Stimulated activated CD4-positive, alpha-beta T cell treated with anti-CD3 and anti-CD28 coated beads, Interleukin-2, amount 100 ng/mL, for 24 hours (primary cell): ENCODE measurements at regions not wholly inside any gene's neighbourhood (a gene's known extent, or its start where the extent isn't known, plus 50 kb on each side); places are given as distances from the start of the nearest gene placed in this dataset.
A peak's percentile ranks its signal among the peaks of the same experiment; 100 is the strongest.
"Not testable (repeated sequence)": the region's sequence is repeated elsewhere in the genome, so short reads cannot be mapped to it uniquely, and the experiment has no call there.

Experiments
- DNase-seq, 2 donors: peaks; one replicate each; pipeline ENCODE4 v3.0.0-alpha.2; 2020

DNA sequence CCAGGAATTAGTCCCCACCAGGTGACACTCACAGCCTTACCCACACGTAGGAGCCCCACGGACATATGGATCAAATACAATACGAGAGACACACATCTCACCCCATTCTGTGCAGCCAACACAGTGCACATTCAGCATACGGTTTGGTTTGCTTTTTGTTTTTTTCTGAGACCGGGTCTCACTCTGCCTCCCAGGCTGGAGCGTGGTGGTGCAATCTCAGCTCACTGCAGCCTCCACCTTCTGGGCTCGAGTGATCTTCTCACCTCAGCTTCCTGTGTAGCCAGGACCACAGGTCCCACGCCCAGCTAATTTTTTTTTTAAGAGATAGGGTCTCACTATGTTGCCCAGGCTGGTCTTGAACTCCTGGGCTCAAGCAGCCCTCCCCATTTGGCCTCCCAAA lies 102.8 kb downstream of the POTEB start:
- DNase-seq = not testable (repeated sequence)

DNA sequence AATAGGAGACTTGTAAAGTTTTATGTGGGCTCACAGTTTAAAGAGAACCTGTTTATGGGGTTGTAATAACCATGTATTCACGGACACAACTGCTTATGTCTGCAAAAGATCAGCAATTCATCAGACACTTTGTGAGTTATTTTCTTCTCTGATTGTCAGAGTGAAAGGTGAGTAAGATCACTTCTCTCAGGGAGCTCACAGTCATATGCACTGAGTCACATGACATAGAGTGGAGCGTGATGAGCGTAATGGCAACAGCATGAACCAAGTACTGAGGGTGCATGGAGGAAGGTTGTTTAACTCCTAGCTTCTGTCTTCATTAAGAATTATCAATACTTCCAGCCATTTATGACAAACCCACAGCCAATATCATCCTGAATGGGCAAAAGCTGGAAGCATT lies 111.0 kb downstream of the POTEB start:
- not testable (repeated sequence) for DNase-seq

DNA sequence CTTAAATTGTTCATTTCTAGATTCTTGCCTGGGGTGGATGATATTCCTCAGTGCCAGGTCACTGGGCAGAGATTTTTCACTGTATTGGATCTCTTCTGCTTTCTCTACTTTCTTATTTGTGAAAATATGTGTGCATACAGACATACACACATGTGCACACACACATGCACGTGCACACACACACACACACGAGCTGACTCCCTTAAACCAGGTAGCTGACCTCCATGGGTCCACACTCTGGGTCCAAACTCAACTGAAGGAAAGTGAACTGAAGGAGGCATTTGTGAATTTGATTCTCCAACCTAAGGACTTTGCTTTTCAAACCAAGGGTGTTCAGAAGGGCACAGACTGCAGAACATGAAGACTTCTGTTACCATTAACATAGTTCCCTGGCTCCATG lies 113.8 kb downstream of the POTEB start:
- DNase-seq = not testable (repeated sequence)

DNA sequence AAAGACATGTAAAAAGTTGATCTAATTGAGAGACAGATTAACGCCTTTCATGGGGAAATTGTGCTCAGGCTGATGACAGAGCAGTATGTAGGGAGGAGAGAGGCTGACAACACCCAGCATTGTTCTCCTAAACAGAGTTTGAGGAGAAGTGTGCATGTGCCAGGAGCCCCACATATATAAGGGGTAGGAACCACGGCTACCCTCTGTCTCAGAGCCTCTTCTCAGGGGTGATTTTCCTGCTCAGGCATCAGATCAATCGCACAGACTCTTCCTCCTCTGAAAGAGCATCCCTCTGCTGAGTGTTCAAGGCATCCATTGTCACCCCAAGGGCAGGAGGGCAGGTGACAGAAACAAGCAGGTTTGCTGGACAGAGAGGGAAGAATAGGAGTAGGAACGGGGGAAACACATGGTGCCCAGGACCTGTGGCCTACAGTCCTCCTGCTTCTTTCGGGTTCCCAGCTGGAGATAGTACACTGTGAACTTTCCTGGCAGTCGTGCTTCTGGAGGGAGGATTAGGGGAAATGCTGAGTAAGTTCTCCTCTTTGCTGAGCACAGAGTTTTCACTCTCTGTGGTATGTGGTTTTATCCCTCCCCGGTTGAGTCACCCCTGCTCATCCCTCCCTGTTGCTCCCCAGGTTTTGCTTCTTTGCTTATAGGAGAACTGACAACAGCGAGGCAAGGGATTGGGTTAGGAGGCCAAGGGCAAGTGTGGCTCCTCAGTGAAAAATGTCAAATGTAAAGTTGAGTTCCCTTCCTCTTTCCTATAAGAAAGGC lies 117.1 kb downstream of the POTEB start:
- not testable (repeated sequence) for DNase-seq

DNA sequence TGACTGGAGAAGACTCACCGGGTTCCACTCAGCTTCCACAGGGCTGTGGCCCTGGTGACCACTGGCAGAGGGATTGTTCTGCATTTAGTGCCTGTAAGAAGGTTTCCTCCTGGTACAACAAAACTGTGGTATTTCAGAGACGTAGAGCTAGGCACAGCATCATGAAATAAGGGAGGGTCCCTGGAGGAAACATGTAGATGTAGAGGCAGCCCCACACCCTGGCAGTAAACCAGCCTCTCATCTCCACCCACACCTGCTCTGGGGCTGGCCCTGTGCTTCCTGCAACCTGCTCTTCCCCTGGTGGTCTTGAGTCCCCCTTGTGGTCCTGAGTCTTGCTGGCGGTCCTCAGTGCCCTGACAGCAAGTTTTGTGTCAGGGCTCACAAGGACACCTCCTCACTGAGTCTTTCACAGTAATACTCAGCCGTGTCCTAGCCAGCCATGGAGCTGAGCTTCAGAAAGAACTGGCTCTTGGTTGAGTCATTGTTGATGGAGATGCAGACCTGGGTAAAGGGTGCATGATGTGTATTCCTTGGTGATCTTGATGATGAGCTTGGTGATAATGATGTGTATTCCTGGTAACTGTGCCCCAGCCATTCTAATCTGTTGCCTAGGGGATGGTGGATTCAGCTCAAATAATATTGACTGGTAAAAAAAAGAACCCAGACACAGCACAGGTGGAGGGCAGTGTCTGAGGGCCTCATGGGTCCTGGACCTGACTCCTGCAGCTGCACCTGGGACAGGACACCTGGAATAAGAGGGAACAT lies 118.0 kb downstream of the POTEB start:
- DNase-seq = not testable (repeated sequence)

DNA sequence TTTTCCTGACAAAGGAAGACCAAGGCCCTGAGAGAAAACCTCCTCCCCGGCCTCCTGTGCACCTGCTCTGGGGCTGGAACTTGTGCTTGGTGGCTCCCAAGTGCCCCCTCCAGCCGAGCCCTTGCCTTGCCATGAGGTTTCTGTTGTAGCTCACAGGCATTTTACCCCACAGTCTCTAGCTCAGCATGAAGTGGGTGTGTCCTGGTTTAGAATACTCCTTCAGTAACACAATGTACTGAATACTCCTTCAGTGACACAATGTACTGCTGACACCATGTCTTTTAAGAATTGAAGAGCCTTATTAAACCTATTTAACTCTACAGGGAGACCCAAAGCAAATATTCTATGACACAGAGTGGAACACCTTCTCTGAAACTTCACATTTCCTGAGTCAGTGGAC lies 123.7 kb downstream of the POTEB start:
- DNase-seq = not testable (repeated sequence)

DNA sequence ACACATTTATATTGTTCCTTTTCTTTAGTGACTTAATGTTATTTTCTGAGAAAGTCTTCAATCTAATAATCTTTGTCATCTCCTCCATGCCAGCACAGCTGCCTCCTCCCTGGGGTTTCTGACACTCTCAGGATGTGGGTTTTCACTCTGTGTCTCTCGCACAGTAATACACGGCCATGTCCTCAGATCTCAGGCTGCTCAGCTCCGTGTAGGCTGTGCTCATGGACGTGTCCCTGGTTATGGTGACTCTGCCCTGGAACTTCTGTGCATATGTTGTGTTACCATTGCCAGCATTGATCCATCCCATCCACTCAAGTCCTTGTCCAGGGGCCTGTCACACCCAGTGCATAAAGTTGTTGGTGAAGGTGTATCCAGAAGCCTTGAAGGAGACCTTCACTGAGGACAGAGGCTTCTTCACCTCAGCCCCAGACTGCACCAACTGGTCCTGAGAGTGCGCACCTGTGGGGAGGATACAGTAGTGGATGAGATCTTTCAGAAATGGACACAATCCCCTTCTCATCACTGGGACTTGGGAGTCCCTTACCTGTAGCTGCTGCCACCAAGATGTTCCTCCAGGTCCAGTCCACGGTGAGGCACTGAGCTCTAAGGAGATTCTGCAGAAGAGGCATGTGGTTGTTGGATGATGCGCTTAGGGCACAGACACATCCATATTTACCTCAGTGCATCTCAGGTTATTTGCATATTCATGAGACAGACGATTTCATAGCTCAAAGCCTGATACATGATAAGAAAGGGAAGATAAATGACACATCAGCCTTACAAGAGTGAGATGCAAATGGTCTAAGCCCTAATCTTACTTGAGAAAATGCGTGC lies 125.2 kb downstream of the POTEB start:
- peak in 1 of 2 donors; percentile 18 for DNase-seq

DNA sequence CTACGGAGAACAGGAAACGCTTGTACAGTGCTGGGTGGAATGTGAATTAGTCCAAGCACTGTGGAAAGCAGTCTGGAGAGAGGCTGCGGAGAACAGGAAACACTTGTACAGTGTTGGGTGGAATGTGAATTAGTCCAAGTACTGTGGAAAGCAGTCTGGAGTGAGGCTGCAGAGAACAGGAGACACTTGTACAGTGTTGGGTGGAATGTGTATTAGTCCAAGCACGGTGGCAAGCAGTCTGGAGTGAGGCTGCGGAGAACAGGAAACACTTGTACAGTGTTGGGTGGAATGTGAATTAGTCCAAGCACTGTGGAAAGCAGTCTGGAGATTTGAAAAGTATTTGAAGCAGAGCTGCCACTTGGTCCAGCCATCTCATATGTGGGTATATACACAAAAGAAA lies 128.4 kb downstream of the POTEB start:
- not testable (repeated sequence) for DNase-seq

DNA sequence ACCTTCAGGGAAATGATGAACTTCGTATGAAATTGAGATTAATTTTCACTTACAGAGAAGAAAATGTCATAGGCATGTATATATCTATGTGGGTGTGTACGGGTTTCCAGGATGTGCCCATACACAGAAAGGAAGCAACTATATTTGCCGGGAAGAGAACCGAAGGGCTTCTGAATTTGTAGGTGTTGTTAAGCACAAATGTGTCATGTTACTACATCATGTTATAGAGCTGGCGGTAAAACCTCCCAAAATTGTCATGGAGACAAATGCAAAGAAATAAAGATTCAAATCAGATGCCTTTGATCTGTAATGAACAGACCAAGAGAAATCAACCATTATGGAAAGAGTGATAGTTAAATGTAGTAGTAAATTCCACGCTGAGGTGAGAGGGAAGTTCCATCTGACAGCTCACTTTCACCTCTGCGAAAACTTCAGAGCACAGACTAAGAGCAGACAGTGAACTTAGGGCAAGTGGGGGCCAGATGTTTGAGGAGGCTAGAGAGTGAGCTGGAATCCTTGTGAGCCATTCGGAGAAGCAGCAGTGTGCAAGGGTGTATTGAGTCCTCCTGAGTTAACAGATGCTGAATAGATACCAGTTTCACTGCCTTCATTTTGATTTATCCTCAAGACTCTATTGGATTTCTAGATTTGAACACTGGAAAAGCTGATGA lies 133.2 kb downstream of the POTEB start:
- DNase-seq = not testable (repeated sequence)

DNA sequence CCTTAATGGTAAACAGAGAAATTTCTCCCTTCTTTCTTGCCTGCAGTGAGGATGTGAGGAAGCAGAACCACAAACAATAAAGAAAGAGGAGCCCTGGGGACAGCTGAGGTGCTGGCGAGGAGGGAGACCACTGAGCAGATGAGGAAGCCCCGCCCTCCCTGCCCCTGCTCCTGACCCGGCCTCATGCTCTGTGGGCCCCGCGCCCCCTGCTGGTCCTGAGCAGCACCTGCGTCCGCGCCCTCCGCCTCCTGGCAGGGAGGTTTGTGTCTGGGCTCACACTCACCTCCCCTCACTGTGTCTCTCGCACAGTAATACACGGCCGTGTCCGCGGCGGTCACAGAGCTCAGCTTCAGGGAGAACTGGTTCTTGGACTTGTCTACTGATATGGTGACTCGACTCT lies 135.5 kb downstream of the POTEB start:
- DNase-seq = not testable (repeated sequence)

DNA sequence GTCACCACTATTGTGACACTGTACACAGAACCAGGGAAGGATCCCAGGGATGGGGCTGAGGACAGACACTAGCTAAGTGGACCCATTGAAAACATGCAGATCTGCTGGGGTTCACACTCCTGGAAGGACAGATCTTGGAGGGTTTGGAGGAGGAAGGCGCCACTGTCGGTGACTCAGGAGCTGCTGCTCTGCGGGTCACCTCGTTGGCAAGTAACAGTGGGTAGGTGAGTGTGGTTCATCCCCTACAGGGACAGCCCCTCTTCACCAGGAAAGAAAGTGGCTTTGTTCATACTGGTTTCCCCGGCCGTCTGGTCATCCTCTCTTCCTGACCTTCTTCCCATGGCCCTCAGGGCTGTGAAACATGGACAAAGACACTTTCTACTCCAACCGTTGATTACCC lies 139.5 kb downstream of the POTEB start:
- not testable (repeated sequence) for DNase-seq

DNA sequence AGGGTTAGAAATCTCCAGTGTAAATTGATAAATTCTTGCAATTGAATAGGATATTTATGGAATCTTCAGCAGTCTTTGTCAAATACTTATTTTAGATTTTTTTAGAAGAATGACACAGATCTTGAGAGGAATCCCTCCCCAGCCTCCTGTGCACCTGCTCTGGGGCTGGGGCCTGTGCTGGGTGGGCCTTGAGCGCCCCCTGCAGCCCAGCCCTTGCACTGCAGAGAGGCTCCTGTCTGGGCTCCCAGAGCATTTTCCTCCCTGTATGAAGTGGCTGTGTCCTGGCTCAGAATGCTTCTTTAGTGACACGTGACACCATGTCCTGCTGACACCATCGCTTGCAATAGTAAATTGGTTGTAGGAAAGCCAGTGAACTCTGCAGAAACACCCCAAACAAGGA lies 141.1 kb downstream of the POTEB start:
- not testable (repeated sequence) for DNase-seq

DNA sequence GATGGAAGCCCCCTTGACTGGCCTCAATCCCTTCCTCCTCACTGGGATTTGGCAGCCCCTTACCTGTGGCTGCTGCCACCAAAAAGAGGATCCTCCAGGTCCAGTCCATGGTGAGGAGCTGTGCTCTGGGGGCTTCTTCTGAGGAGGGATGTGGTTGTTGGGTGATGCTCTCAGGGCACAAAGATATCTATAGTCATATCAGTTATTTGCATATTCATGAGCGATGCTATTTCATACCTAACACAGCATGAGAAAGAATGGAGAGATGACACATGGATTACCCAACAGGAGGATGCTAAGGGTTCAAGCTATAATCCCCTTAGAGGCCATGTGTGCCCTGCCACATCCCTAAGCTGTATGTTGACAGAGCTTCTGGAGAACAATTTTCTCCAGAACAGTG lies 141.7 kb downstream of the POTEB start:
- not testable (repeated sequence) for DNase-seq

DNA sequence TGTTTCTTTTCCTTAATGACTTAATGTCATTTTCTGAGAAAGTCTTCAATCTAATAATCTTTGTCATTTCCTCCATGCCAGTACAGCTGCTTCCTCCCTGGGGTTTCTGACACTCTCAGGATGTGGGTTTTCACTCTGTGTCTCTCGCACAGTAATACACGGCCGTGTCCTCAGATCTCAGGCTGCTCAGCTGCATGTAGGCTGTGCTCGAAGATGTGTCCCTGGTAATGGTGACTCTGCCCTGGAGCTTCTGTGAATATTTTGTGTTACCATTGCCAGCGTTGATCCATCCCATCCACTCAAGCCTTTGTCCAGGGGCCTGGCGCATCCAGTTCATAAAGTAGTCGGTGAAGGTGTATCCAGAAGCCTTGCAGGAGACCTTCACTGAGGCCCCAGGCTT lies 142.2 kb downstream of the POTEB start:
- not testable (repeated sequence) for DNase-seq

DNA sequence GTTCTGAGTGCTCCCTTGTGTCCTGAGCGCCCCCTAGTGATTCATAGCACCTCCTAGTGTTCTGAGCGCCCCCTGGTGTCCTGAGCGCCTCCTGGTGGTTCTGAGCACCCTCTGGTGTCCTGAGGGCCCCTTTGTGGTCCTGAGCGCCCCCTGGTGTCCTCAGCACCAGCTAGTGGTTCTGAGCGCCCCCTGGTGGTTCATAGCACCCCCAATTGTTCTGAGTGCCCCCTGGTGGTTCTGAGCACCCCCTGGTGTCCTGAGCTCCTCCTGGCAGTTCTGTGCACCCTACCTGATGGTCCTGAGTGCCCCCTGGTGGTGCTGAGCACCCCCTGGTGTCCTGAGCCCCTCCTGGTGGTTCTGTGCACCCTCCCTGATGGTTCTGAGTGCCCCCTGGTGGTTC lies 146.0 kb downstream of the POTEB start:
- not testable (repeated sequence) for DNase-seq

DNA sequence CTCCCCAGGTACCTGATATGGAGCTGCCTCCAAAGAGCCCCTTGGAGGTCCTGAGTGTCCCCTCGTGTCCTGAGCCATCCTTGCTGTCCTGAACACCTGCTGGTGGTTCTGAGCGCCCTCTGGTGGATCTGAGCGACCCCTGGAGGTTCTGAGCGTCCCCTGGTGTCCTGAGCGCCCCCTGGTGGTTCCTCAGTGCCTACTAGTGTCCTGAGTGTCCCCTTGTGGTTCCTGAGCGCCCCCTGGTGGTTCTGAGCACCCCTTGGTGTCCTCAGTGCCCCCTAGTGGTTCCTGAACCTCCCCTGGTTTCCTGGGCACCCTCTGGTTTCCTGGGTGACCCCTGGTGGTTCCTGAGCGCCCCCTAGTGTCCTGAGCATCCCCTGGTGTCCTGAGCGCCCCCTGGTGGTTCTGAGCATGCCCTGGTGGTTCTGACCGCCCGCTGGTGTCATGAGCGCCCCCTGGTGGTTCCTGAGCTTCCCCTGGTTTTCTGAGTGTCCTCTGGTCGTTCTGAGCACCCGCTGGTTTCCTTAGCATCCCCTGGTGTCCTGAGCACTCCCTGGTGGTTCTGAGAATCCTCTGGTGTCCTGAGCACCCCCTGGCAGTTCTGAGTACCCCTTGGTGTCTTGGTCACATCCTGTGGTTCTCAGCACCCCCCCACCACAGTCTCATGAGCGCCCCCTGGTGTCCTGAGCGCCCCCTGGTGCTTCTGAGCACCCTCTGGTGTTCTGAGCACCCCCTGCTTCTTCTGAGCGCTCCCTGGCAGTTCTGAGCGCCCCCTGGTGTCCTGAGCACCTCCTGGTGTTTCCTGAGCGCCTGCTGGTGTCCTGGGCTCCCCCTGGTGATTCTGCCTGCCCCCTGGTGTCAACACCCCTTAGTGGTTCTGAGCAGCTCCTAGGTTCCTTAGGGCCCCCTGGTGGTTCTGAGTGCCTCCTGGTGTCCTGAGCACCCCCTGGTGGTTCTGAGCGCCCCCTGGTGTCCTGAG lies 146.8 kb downstream of the POTEB start:
- not testable (repeated sequence) for DNase-seq

DNA sequence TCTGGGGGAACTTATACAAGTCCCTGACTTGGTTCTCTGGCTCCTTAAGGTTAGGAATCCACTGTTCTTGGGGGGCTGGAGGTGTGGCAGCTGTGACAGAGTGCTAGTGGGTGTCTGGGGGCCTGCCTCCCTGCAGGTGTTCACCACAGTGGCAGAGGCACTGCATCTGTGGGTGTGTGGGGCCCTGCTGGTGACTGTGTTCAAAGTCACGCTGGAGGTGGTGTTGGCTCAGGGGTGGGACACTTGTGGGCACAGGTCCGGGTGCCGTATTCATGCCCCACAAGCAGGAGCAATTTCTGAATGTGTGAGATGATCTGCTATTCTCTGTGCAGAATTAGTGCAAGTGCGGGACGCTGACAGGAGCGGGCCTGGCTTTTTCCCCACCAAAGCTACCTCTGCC lies 152.5 kb downstream of the POTEB start:
- DNase-seq = not testable (repeated sequence)

DNA sequence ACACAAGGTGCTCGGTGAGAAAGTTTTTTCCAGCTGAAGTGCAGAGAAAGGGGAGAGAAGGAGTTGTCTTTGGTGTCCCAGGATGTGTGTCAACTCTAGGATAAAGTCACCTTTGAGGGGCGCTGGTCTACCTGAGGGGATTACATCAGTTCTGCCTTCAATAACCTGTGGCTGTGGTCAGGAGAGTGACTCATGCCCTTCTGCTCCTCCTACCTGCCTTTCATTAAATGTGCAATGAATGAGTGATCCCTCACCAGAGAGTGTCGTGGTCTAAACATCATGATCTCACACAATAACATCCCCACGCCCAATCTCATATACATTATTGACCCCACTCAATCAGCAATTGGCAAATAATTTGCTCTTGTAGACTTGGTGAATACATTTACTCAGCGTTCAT lies 156.4 kb downstream of the POTEB start:
- DNase-seq = not testable (repeated sequence)

DNA sequence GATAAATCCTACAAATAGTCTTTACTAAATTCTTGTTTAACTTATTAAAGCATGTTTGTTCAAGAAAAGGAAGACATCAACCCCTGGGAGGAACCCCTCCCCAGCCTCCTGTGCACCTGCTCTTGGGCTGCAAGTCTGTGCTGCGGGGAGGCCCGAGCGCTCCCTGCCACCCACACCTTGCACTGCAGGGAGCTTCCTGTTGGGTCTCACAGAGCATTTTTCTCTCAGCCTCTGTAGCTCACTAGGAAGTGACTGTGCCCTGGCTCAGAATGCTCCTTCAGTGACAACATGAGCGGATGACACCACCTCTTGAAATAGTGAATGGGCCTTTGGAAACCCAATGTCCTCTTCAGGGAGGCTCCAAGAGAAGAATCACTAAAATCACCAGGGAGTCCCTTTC lies 158.8 kb downstream of the POTEB start:
- DNase-seq = not testable (repeated sequence)

DNA sequence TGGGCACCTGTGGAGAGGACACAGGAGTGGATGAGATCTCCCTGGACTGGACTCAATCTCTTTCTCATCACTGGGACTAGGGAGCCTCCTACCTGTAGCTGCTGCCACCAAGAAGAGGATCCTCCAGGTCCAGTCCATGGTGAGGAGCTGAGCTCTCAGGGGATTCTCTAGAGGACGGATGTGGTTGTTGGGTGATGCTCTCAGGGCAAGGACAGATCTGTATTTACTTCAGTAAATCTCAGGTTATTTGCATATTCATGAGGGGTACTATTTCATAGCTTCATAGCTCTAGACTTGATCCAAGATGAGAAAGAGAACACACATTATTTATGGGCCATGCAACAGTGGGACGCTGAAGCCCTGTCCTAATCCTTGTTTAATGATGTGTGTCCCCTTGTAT lies 159.4 kb downstream of the POTEB start:
- not testable (repeated sequence) for DNase-seq

DNA sequence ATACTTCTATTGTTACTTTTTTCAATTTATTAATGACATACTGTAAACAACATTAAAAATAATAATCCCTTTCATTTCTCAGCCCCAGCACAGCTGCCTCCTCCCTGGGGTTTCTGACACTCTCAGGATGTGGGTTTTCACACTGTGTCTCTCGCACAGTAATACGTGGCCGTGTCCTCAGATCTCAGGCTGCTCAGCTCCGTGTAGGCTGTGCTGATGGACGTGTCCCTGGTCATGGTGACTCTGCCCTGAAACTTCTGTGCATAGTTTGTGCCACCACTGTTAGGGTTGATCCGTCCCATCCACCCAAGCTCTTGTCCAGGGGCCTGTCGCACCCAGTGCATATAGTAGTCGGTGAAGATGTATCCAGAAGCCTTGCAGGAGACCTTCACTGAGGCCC lies 159.9 kb downstream of the POTEB start:
- DNase-seq = not testable (repeated sequence)
